ENCODE measurements at regions not wholly inside any gene's neighbourhood (a gene's known extent, or its start where the extent isn't known, plus 50 kb on each side); places are given as distances from the start of the nearest gene placed in this dataset.

GRCh38 chr9:32177396-32177795, 207.0 kb upstream of the ACO1 start:
- TF ChIP-seq CTCF (tag by site-specific recombination; IDR thresholded peaks at IDR 0.05): no peak
- no peak for TF ChIP-seq ZFP37 (tag by site-specific recombination; IDR thresholded peaks at IDR 0.05)
- no peak for TF ChIP-seq ZNF202 (tag by site-specific recombination; IDR thresholded peaks at IDR 0.05; ENCODE audit: borderline replicate concordance)
- TF ChIP-seq ZNF701 (tag by site-specific recombination; IDR thresholded peaks at IDR 0.05): no peak
- TF ChIP-seq, protein P1, sequence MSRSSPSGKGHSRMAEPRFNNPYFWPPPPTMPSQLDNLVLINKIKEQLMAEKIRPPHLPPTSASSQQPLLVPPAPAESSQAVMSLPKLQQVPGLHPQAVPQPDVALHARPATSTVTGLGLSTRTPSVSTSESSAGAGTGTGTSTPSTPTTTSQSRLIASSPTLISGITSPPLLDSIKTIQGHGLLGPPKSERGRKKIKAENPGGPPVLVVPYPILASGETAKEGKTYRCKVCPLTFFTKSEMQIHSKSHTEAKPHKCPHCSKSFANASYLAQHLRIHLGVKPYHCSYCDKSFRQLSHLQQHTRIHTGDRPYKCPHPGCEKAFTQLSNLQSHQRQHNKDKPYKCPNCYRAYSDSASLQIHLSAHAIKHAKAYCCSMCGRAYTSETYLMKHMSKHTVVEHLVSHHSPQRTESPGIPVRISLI (tag by site-specific recombination; IDR thresholded peaks at IDR 0.05): no peak
- TF ChIP-seq, protein P2, sequence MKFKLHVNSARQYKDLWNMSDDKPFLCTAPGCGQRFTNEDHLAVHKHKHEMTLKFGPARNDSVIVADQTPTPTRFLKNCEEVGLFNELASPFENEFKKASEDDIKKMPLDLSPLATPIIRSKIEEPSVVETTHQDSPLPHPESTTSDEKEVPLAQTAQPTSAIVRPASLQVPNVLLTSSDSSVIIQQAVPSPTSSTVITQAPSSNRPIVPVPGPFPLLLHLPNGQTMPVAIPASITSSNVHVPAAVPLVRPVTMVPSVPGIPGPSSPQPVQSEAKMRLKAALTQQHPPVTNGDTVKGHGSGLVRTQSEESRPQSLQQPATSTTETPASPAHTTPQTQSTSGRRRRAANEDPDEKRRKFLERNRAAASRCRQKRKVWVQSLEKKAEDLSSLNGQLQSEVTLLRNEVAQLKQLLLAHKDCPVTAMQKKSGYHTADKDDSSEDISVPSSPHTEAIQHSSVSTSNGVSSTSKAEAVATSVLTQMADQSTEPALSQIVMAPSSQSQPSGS (tag by site-specific recombination; IDR thresholded peaks at IDR 0.05; ENCODE audit: low read depth): no peak
- no peak for TF ChIP-seq ZNF24 (tag by site-specific recombination; IDR thresholded peaks at IDR 0.05)
- no peak for TF ChIP-seq ZNF416 (tag by site-specific recombination; IDR thresholded peaks at IDR 0.05)
- no peak for TF ChIP-seq ZNF302 (tag by site-specific recombination; IDR thresholded peaks at IDR 0.05; ENCODE audit: low read depth)
- TF ChIP-seq, protein P3, sequence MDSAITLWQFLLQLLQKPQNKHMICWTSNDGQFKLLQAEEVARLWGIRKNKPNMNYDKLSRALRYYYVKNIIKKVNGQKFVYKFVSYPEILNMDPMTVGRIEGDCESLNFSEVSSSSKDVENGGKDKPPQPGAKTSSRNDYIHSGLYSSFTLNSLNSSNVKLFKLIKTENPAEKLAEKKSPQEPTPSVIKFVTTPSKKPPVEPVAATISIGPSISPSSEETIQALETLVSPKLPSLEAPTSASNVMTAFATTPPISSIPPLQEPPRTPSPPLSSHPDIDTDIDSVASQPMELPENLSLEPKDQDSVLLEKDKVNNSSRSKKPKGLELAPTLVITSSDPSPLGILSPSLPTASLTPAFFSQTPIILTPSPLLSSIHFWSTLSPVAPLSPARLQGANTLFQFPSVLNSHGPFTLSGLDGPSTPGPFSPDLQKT (IDR thresholded peaks at IDR 0.05; ENCODE audit: borderline replicate concordance, low read depth, low read length): no peak
- no peak for TF ChIP-seq SALL2 (tag by site-specific recombination; IDR thresholded peaks at IDR 0.05; ENCODE audit: borderline replicate concordance)
- TF ChIP-seq ZNF157 (tag by site-specific recombination; IDR thresholded peaks at IDR 0.05): no peak
- no peak for TF ChIP-seq ZNF501 (tag by site-specific recombination; IDR thresholded peaks at IDR 0.05)
- TF ChIP-seq, protein P4, sequence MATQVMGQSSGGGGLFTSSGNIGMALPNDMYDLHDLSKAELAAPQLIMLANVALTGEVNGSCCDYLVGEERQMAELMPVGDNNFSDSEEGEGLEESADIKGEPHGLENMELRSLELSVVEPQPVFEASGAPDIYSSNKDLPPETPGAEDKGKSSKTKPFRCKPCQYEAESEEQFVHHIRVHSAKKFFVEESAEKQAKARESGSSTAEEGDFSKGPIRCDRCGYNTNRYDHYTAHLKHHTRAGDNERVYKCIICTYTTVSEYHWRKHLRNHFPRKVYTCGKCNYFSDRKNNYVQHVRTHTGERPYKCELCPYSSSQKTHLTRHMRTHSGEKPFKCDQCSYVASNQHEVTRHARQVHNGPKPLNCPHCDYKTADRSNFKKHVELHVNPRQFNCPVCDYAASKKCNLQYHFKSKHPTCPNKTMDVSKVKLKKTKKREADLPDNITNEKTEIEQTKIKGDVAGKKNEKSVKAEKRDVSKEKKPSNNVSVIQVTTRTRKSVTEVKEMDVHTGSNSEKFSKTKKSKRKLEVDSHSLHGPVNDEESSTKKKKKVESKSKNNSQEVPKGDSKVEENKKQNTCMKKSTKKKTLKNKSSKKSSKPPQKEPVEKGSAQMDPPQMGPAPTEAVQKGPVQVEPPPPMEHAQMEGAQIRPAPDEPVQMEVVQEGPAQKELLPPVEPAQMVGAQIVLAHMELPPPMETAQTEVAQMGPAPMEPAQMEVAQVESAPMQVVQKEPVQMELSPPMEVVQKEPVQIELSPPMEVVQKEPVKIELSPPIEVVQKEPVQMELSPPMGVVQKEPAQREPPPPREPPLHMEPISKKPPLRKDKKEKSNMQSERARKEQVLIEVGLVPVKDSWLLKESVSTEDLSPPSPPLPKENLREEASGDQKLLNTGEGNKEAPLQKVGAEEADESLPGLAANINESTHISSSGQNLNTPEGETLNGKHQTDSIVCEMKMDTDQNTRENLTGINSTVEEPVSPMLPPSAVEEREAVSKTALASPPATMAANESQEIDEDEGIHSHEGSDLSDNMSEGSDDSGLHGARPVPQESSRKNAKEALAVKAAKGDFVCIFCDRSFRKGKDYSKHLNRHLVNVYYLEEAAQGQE (tag by site-specific recombination; IDR thresholded peaks at IDR 0.05): no peak

Data from HEK293 (cell line).